GM10248 (cell line): ENCODE measurements at regions not wholly inside any gene's neighbourhood (a gene's known extent, or its start where the extent isn't known, plus 50 kb on each side); places are given as distances from the start of the nearest gene placed in this dataset.

Source experiments
- CTCF ChIA-PET: fragments of 300-600 bp; sonication (Branson Sonifier 250); formaldehyde crosslinking; extraction: SDS; loops from one replicate; lab custom pipeline; 2021; ENCODE audit warnings: antibody characterized with exemption; lab: Yijun Ruan, JAX
- POLR2A ChIA-PET: fragments of 350-650 bp; sonication (Branson Sonifier 250); formaldehyde crosslinking; extraction: SDS; loops from one replicate; lab custom pipeline; 2020; ENCODE audit warnings: antibody characterized with exemption; lab: Yijun Ruan, JAX
- DNase-seq: peaks from one replicate; pipeline ENCODE4 v3.0.0; 2012; ENCODE audit errors: extremely low spot score
- TF ChIP-seq, protein P1 (sequence below): IDR thresholded peaks from 2 replicates; pipeline ENCODE4 v1.5.1; 2012; ENCODE audit warnings: mild to moderate bottlenecking, low read depth; ENCODE audit errors: extremely low read depth, missing control alignments, control extremely low read depth

DNA sequence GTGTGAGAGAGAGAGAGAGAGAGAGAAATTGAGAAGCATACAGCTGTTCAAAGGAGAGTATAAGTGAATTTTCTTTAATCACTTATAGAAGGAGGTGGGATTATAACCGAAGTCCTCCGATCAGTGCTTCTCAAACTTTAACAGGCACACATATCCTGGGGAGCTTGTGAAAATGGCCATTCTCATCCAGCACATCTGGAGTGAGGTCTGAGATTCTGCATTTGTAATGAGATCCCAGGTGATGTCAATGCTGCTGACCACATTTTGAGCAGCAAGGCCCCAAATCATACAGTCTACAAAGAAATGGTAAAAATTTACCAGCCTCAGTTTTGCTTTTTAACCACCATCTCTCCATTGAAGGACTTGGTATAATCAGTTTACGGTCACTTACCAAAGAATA lies 219.0 kb downstream of the PTEN start:
- ChIA-PET CTCF (interaction anchor here (0.6 to 3.4 kb wide), 9 partner anchors 9 to 636 kb away, joined by 3 to 9 read pairs (median 3); no protein-coding TSS in a partner anchor), POLR2A (no interaction called here)
- TF ChIP-seq, protein P1, sequence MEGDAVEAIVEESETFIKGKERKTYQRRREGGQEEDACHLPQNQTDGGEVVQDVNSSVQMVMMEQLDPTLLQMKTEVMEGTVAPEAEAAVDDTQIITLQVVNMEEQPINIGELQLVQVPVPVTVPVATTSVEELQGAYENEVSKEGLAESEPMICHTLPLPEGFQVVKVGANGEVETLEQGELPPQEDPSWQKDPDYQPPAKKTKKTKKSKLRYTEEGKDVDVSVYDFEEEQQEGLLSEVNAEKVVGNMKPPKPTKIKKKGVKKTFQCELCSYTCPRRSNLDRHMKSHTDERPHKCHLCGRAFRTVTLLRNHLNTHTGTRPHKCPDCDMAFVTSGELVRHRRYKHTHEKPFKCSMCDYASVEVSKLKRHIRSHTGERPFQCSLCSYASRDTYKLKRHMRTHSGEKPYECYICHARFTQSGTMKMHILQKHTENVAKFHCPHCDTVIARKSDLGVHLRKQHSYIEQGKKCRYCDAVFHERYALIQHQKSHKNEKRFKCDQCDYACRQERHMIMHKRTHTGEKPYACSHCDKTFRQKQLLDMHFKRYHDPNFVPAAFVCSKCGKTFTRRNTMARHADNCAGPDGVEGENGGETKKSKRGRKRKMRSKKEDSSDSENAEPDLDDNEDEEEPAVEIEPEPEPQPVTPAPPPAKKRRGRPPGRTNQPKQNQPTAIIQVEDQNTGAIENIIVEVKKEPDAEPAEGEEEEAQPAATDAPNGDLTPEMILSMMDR, result no peak
- no peak for DNase-seq

DNA sequence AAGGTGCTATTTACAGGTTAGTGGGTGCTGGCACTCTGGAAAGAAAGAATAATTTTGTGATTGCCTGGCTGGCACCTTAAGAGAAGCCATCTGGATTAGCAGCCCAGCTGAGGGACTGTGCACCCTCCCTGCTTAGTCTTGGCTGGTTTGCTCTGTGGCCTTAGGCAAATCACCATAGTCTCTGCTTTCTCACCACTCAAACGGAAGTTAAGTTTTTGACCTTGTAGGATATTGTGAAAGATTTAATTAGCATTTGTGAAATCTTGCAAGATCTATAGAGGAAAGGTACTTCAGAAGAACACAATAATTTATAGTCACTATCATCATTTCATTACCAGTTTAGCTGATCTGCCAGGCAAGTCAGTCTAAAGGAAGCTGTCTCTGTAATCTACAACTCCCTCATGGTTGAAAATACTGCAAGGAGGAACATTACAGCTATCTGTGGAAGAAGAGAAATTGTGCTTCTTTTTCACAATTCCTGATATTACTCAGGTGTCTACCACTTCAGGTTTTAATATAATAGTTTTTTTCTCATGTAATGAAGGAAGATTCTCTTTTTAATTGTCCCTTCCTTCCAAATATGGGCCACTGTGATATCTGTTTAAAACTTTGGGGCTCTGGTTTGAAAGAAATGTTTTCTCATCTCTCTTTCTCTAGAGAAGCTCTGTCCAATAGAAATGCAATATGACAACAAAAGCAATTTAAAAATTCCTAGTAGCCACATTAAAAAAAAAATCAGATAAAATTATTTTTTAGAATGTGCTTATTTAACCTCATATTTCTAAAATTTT lies 219.6 kb downstream of the PTEN start:
- TF ChIP-seq, protein P1, result no peak
- DNase-seq, result peak; percentile 35
- POLR2A ChIA-PET, result no interaction called here
- CTCF ChIA-PET, result interaction anchor here (0.6 to 3.4 kb wide), 7 partner anchors 8 to 636 kb away, joined by 3 to 9 read pairs (median 3); no protein-coding TSS in a partner anchor

DNA sequence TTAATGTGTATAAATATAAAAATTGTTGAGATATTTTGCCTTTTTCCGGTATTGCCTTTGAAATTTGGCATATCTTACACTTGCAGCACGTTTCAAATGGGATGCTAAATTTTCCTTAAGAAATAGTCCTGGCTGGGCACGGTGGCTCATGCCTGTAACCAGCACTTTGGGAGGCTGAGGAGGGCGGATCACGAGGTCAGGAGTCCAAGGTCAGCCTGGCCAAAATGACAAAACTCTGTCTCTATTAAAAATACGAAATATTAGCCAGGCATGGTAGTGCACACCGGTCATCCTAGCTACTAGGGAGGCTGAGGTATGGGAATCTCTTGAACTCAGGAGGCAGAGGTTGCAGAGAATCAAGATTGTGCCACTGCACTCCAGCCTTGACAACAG lies 220.2 kb downstream of the PTEN start:
- TF ChIP-seq, protein P1, result no peak
- ChIA-PET CTCF (interaction anchor here (1.7 to 3.4 kb wide), 2 partner anchors 11 to 30 kb away, joined by 3 to 9 read pairs; no protein-coding TSS in a partner anchor), POLR2A (no interaction called here)
- DNase-seq, result no peak

DNA sequence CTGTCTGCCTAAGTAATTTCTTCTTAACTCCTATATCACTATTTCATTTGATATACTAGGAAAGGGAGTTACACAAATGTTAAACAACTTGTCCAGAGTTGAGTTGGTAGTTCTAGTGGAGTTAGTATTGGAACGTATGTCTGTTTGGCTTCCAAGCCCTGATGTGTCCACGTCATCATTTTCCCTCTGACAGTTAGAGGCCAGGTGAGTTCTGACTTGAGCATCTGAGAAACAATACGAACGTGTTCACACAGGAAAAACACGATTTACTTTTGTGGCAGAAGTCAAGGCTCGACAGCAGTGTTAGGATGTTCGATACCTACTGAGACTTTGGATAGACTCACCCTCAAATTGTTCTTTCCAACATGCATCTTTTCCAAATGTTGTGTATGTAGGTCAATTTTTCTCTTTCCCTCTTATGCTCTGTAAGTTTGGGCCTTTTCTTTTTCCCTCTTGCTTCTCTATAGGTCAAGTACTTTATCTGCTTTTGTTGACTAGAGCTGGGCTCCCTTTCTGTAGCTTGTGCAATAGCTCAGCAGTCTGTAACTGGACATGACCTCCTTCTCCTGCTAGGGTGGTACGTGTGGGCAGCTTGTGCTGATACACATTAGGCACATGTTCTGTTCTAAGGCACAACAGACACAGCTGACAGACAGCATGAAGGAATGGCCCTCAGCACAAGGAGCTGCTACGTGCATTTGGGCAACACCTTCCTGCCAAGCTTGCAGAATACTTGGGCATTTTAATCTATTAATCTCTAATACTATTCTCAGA lies 222.9 kb downstream of the PTEN start:
- POLR2A ChIA-PET, result no interaction called here
- TF ChIP-seq, protein P1, result no peak
- no peak for DNase-seq
- CTCF ChIA-PET, result interaction anchor here (0.7 to 1.9 kb wide), 5 partner anchors 10 to 28 kb away, joined by 3 to 8 read pairs (median 6); no protein-coding TSS in a partner anchor

DNA sequence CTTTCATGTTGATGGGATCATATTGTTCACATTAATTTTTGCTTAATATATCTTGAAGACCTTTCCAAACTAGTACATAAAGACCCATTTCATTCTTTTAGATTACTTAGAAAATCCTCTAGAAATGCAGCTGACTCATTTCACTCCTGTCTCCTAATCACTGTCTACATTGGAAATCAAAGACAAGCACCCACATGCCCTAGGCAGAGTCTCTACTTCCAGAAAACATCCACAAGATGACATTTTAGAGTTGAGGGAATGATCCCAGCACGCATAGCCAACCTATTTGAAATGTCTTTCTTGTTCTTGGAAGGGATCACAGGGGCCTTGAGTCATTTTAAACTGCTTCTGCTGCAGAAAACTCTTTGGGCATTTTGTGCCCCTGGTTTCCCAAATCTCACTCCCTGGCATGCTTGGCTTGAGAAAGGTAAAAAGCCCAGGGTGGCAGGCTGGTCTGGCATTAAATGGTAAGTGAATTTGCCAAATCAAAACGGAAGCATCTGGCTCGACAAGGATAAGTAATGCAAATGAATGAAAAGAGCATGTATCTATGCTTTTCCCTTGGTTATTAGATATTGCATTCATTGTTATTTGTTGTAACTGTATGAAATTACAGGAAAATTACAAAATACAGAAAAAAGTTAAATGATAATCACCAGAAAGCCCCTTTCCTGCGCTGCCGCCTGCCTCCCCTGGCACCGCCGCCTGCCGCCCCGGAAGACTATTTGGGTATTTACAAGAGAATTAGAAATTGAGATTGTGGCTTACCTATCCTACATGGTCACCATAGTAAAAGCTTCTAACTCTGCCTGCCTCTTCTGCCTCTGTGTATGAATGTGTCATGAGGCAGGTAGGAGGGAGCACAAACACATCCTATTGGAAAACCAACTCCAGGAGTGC lies 225.3 kb downstream of the PTEN start:
- DNase-seq, result no peak
- ChIA-PET POLR2A (no interaction called here), CTCF (interaction anchor here (0.8 to 5.4 kb wide), 3 partner anchors 12 to 24 kb away, joined by 3 to 33 read pairs (median 4); no protein-coding TSS in a partner anchor)
- TF ChIP-seq, protein P1, result no peak
